GM18861 (cell line): ENCODE measurements at regions not wholly inside any gene's neighbourhood (a gene's known extent, or its start where the extent isn't known, plus 50 kb on each side); places are given as distances from the start of the nearest gene placed in this dataset.
"Not testable (repeated sequence)": the region's sequence is repeated elsewhere in the genome, so short reads cannot be mapped to it uniquely, and the experiment has no call there.

ENCODE experiments used
- ATAC-seq: cut with Tn5 transposase; IDR thresholded peaks from one replicate; pipeline ENCODE4 v1.9.1; 2021; ENCODE audit not compliant: unreplicated experiment

DNA sequence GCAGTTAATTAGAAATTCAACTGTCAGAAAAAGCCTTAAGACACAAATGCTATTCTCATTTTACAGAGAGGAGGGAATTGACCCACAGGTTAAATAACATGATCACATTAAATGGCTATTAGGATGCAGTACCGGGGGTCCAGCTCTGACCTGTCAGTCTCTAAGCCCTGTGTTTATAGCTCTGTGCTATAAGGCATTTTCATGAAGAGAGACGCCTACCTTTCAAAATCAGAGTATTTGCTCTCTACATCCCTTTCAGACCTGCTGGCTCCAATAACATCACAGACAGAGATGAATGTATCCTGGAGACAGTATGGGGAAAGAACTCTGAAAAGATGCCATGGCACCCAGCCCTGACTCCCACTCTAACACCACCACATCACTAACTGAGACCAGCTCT, 189.9 kb upstream of the PRSS58 start:
- ATAC-seq, result no peak

GRCh38 chr7:142445019-142445686, 187.3 kb upstream of the PRSS58 start:
- ATAC-seq, result no peak

- no peak for ATAC-seq
Measured at GRCh38 chr7:142443216-142444010, 185.6 kb upstream of the PRSS58 start.

GRCh38 chr7:142442396-142442795, 184.5 kb upstream of the PRSS58 start:
- no peak for ATAC-seq

DNA sequence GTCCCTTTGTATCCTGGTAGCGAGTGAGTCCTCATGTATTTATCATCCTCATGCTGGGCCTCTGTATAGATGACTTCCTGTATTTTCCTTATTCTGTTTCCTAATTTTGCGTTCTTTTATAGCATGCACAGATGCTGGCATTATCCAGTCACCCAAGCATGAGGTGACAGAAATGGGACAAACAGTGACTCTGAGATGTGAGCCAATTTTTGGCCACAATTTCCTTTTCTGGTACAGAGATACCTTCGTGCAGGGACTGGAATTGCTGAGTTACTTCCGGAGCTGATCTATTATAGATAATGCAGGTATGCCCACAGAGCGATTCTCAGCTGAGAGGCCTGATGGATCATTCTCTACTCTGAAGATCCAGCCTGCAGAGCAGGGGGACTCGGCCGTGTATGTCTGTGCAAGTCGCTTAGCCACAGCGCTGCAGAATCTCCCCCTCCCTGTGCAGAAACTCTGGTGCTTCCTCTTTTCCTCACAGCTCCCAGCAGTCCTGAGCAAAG, 183.1 kb upstream of the PRSS58 start:
- no peak for ATAC-seq

DNA sequence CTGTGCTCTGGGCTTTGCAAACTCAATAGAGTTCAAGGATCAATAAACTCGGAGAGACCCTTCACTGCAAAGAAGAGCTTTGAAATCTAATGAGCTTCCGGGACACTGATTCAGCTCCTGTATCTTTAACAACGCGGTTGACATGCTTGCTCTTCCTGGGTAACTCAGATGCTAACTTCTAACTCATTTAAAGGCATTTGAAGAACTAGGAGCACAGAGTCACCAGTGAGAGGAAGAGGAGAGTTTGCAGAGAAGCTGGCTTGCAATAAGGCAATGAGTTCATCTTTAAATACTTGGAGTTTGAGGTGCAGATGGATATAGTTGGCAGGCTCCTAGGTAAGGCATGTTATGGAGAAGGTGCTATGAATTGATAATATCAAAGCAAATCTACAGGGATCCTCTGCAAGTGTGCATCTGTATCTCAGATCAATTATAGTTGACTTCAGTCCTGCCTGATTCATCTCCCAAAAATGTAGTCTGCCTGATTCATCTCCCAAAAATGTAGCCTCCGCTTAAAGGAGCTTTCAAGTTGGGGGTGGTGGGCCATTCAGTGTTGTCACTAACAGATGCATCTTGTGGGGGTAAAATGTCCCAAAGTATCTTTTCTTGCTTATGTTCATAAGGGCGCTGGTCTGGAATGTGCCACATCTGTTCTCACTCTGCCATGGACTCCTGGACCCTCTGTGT, 182.5 kb upstream of the PRSS58 start:
- no peak for ATAC-seq

DNA sequence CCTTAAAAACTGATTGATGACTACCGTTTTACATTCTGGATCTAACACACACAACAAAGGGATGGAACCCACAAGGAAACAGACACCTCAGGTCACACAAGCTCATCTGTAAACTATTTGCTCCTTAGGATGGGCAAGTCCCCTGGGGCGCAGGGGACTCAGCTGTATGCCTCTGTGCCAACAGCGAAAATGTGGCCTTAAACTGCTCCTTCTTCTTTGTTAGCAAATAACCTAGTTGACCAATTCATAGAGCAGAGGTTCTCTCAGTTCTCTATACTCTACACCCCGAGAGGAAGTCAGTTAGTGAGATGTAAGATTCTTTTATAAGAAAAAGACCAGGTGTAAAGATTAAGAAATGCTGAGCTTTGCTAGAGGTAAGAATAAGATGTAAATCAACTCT, 181.9 kb upstream of the PRSS58 start:
- peak; percentile 61 for ATAC-seq

DNA sequence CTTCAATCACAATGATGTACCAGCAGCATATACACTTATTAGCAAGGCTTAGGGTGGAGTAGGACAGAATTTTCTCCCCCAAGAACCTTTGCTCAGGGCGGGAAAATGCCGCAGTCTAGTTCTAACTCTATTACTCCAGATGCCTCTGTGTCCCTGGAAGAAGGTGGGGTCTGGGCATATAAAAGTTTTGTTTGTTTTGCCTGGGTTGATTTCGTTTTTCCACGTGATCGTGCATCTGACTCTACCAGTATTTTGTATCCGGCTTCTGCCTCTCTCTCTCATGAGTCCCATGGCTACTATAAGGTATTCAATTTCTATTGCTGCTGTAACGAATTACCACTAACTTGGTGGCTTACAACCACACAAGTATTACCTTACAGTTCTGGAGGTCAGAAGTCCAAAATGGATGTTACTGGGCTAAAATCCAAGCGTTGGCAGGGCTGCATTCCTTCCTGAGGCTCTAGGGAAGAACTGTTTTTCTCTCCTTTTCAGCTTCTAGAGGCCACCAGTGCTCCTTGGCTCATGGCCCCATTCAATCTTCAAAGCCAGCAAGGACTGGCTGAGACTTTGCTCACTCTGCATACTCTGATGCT, 181.2 kb upstream of the PRSS58 start:
- ATAC-seq, result no peak

DNA sequence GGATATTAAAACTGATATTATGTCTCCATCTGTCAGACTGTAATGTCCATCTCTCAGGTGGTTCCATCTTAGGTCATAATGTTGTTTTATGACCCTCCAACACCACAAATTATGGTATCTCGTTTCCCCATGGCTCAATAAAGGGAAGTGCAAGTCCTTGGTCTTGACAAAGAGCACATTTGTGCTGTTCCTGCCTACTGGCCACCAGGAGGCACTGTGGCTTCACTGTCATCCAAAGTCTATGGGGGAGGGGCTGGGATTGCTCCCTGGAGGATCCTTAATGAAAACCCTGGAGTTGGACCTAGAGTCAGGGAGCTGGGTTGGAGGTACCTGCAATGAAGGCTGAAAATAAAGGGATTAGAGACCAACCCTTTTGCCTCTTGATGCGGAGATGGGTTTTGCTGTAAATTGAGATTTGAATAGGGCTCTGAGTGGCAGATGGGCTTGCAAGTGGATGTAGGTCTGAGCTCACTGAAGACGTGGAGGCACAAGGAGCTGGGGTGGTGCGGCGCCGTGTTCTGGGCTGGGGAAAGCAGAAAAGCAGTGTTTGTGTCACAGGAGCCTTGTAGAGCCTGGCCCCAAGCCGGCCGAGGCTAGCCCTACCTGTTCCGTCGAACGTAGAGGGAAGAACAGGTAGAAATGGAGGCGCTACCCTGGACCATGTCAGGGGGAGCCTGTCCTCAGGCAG, 180.5 kb upstream of the PRSS58 start:
- no peak for ATAC-seq

GRCh38 chr7:142437741-142438140, 179.9 kb upstream of the PRSS58 start:
- ATAC-seq, result no peak

- no peak for ATAC-seq
Measured at GRCh38 chr7:142436601-142437000, 178.7 kb upstream of the PRSS58 start.

DNA sequence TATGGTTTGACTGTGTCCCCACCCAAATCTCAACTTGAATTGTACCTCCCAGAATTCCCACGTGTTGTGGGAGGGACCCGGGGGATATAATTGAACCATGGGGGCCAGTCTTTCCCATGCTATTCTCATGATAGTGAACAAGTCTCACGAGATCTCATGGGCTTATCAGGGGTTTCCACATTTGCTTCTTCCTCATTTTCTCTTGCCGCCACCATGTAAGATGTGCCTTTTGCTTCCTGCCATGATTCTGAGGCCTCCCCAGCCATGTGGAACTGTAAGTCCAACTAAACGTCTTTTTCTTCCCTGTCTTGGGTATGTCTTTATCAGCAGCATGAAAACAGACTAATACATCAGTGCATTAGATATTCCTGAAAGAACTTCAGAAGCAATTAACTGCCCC, 177.7 kb upstream of the PRSS58 start:
- ATAC-seq, result not testable (repeated sequence)

DNA sequence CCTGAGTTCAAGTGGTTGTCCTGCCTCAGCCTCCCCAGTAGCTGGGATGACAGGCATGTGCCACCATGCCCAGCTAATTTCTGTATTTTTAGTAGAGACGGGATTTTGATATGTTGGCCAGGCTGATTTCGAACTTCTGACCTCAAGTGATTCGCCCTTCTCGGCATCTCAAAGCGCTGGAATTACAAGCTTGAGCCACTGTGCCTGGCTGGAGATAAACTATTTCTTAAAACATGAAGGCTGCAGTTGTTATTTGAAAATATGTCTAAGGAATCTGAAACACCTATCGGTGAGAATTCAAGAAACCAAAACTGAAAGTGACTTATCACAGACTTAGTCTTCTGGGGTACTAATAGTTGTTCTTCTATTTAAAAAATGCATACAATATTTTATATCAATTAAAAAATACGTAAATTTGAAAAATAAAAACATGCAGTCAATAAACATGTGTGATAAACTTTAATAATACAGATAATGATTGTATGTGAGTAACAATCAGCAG, 176.9 kb upstream of the PRSS58 start:
- no peak for ATAC-seq

DNA sequence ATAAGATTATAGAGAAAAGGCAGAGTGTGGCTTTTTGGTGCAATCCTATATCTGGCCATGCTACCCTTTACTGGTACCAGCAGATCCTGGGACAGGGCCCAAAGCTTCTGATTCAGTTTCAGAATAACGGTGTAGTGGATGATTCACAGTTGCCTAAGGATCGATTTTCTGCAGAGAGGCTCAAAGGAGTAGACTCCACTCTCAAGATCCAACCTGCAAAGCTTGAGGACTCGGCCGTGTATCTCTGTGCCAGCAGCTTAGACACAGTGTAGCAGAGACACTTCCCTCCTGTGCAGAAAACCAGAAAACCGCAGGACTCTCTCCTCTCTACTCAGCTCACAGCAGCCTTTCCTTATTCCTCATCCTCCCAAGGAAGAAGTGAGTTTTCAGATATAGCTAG, 176.3 kb upstream of the PRSS58 start:
- not testable (repeated sequence) for ATAC-seq

GRCh38 chr7:142432377-142432776, 174.5 kb upstream of the PRSS58 start:
- ATAC-seq, result no peak

GRCh38 chr7:142431491-142431890, 173.6 kb upstream of the PRSS58 start:
- no peak for ATAC-seq

DNA sequence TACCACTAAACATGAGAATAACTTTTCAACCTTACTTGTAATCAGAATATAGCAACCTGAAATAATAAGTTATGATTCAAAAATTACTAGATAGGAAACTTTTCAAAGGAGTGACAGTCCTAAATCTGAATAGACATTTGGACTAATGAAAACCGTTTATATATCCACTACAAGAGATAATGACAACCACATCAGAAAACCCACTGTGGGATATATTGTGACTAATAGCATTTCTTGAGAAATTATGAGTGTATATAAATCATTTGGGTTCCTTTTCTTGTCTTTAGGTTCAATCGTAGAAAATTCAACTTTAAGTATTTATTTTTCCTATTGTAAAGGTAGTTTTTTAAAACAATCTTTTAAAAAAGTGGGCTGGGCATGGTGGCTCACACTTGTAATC, 170.2 kb upstream of the PRSS58 start:
- no peak for ATAC-seq

- no peak for ATAC-seq
Measured at GRCh38 chr7:142425281-142425680, 167.4 kb upstream of the PRSS58 start.

GRCh38 chr7:142422621-142423020, 164.8 kb upstream of the PRSS58 start:
- ATAC-seq, result no peak

- ATAC-seq, result no peak
Measured at GRCh38 chr7:142420554-142421362, 162.9 kb upstream of the PRSS58 start.
